Fibroblast of villous mesenchyme (primary cell): ENCODE measurements at regions not wholly inside any gene's neighbourhood (a gene's known extent, or its start where the extent isn't known, plus 50 kb on each side); places are given as distances from the start of the nearest gene placed in this dataset.
A peak's percentile ranks its signal among the peaks of the same experiment; 100 is the strongest.

Experiments
- DNase-seq: peaks from one replicate; pipeline ENCODE4 v3.0.0-alpha.2; 2010; ENCODE audit warnings: low read depth
- H3K4me3 ChIP-seq: 2 replicates; pipeline ENCODE4 v1.5.1; 2011; ENCODE audit warnings: low read depth, mild to moderate bottlenecking, low read length
- TF ChIP-seq, protein P1 (sequence below): IDR thresholded peaks from 2 replicates; pipeline ENCODE4 v1.5.1; 2012; ENCODE audit warnings: low read depth, mild to moderate bottlenecking, low read length; ENCODE audit not compliant: insufficient read depth

DNA sequence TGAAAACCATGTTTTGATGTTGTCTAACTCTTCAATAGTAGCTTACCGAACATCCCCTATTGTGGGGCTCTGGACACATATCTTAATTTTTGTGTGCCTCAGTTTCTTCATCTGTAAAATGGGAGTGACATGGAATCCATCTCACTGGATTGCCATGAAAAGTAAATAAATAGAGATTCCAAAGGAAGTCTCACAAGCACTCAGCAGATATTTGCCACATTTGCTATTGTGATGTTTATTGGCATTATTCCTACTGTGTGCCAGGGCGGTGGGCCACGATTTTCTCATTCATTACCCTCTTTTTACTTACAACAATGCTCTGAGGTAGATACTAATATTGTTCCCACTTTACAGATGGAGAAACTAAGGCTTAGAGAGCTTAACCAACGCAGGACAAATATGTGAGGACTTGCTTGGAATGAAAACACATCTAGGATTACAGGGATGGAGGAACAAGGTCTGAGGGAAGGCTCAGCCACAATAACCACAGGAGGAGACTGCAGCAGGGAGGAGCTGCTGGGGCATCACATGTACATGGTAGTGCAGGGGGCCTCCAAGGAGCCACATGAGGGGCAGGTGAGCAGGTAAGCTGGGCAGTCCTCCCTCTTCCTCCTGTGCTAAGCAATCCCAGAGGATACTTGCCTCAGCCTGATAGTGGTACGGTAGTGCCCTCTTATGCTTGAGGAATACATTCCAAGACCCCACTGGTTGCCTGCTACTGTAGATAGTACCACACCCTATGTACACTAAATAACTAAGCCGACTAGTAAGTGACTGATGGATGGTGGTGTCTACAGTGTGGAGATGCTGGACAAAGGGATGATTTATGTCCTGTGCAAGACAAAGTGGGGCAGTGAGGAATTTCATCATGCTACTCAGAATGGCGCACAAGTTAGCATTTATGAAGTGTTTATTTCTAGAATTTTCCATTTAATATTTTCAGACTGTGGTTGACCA is 176.9 kb downstream of the FOXA2 start:
- DNase-seq = no peak

DNA sequence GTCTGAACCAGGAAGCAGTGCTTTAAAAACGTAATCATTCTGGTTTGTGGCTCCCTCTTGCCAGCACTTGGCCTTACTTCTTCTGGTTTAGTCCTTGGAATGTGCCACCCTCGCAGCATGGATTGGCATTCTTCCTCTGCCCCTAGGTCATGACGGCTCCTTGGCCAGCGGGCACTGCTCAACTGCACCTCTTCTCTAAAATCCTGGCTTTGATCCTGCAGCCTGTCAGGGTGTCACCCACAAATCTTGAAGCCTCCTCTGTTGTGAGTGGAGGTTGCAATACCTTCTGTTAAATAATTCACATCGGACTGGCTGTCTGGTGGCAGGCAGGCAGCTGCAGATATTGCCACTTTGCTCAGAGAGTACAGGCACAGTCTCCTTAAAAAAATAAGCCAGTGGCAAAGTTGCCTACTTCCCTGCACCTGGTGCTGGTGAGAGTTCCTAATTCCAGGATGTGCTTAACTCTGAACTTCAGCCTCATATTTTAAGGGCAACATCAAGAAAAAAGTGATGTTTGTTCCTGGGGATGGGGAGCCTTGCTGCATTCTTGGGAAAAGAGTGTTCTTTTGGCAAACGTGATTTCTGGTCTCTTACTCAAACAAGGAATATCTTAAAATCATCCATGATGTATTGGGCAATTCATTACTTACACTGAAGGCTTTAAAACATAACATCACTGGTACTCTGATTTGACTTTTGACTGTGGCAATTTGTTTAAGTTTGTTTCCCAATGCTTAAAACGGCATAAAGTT is 179.8 kb downstream of the FOXA2 start:
- DNase-seq = no peak
- H3K4me3 ChIP-seq = no peak overlapping the region

More for the DNA sequence above, 176.9 kb downstream of the FOXA2 start:
- H3K4me3 ChIP-seq = no peak overlapping the region
- TF ChIP-seq, protein P1, sequence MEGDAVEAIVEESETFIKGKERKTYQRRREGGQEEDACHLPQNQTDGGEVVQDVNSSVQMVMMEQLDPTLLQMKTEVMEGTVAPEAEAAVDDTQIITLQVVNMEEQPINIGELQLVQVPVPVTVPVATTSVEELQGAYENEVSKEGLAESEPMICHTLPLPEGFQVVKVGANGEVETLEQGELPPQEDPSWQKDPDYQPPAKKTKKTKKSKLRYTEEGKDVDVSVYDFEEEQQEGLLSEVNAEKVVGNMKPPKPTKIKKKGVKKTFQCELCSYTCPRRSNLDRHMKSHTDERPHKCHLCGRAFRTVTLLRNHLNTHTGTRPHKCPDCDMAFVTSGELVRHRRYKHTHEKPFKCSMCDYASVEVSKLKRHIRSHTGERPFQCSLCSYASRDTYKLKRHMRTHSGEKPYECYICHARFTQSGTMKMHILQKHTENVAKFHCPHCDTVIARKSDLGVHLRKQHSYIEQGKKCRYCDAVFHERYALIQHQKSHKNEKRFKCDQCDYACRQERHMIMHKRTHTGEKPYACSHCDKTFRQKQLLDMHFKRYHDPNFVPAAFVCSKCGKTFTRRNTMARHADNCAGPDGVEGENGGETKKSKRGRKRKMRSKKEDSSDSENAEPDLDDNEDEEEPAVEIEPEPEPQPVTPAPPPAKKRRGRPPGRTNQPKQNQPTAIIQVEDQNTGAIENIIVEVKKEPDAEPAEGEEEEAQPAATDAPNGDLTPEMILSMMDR = no peak

DNA sequence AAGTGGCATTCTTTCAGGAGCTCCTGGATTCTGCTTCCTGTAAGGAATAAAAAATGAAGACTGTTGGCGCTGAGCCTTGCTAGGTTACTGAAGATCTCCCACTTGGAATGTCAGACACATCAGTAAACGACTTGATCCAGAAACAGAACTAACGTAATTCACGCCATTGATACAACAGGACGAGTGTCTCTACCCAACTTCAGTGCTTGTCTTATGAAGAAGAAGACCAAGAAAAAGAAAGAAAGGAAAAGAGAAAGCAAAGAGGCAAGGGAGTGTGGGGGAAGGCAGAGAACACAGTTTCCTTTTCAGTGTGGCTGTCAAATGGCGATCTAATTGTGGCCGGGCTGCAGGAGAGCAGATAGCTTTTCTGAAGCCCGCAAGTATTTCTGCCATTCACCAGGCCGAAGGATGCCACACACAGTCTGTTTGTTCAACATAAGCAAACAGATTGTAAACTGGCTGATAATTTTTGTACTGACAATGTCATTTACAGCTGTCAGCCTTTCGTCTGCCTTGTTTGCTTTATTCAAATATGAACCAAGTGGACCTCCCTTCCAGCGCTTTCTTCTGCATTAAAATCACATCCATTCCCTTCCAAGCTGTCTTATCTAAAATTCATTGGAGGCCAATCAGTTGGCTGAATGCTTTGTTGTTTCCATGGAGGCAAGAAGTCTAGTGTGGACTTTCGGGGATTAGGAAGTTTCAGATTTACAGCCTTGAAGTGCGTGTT is 180.6 kb downstream of the FOXA2 start:
- TF ChIP-seq, protein P1 = no peak
- DNase-seq = no peak
- peak overlapping the region; percentile 24 for H3K4me3 ChIP-seq

More for the DNA sequence above, 179.8 kb downstream of the FOXA2 start:
- TF ChIP-seq, protein P1 = no peak

DNA sequence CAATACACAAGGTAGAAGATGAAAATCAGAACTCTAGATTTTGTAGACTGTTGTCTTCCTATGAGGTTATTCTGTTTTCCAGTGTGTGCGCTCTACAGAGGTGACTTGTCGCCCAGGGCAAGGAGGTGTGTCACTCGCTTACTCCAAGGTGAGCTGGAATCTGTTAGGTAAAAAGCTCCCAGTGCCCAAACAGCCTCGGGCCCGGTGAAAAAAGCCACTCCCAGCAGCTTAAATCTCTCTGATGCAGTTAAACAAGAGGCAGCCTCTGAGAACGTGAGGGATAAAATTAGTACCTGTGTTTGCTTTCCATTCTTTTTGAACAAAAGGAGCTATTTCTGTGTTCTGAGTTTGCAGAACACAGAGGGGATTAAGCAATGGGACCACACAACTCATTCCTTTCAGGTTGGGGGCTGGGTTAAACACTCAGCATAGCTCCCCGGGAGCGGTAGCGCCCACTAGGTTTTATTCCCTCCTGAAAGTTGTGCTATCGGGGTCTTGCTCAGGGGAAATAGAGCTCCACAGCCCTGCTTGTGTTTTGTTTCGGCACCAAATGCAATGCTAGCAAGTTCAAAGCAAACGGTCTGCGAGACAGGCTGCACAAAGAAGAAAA is 181.2 kb downstream of the FOXA2 start:
- DNase-seq = no peak
- peak overlapping the region; percentile 24 for H3K4me3 ChIP-seq
- TF ChIP-seq, protein P1 = no peak

DNA sequence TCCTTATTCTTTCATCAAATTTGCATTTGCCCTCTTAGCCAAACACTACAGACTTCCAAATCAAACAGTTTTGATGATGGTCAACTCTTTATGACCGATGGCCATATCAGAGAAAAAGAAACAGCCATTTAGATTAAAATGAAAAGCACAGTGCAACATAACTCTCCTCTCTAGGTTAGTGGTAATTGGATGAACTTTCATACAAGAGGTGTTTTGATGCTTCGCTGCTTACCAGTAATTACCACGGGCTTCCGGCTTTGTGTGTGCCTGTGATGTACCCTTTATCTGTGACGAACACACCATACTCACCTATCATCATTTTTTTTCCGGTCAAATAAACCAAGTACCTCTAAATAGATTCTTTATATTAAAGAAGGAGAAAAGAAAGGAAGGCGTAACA is 181.8 kb downstream of the FOXA2 start:
- TF ChIP-seq, protein P1 = no peak
- no peak overlapping the region for H3K4me3 ChIP-seq
- no peak for DNase-seq

DNA sequence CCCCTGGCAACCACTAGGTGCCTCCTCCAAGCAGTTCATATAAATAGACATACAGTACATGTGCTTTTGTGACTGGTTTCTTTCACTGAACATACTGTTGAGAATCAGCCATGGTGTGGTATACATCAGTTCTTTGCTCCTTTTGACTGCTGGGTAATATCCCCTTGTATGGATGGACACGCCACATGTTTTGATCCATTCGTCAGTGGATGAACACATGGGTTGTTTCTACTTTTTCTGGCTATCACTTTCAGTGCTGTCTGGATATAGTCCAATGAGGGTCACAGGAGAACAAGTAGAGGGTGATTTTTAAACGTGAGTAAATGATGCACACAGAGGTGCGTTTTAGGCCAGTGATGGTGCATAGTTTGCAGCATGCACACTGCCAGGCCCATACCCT is 183.9 kb downstream of the FOXA2 start:
- no peak for DNase-seq
- no peak overlapping the region for H3K4me3 ChIP-seq
- TF ChIP-seq, protein P1 = no peak
